ENCODE measurements at regions not wholly inside any gene's neighbourhood (a gene's known extent, or its start where the extent isn't known, plus 50 kb on each side); places are given as distances from the start of the nearest gene placed in this dataset.

- H3K27ac Mint-ChIP-seq: no peak overlapping the region
- H3K4me3 Mint-ChIP-seq: no peak overlapping the region
- H3K4me1 Mint-ChIP-seq (ENCODE audit: low read depth): no peaks in the 10 kb centered on the region
- no peaks in the 10 kb centered on the region for H3K27me3 Mint-ChIP-seq
- no peaks in the 10 kb centered on the region for H3K9me3 Mint-ChIP-seq
- no peaks in the 10 kb centered on the region for H3K36me3 Mint-ChIP-seq (ENCODE audit: low read depth)
- DNase-seq: no peak
These were observed 252.8 kb downstream of the PIK3R1 start for GRCh38 chr5:68468322-68468721.

- Mint-ChIP-seq H3K4me3 (no peak overlapping the region), H3K4me1 (ENCODE audit: low read depth) (no peaks in the 10 kb centered on the region), H3K27ac (no peak overlapping the region), H3K27me3 (no peaks in the 10 kb centered on the region), H3K9me3 (no peaks in the 10 kb centered on the region), H3K36me3 (ENCODE audit: low read depth) (no peaks in the 10 kb centered on the region)
- DNase-seq: no peak
These were observed 260.0 kb downstream of the PIK3R1 start for GRCh38 chr5:68475476-68475983.

GRCh38 chr5:68476854-68477253 lies 261.3 kb downstream of the PIK3R1 start:
- no peaks in the 10 kb centered on the region for H3K9me3 Mint-ChIP-seq
- H3K36me3 Mint-ChIP-seq (ENCODE audit: low read depth): no peaks in the 10 kb centered on the region
- no peak overlapping the region for H3K4me3 Mint-ChIP-seq
- H3K27ac Mint-ChIP-seq: no peak overlapping the region
- DNase-seq: no peak
- H3K27me3 Mint-ChIP-seq: no peaks in the 10 kb centered on the region
- H3K4me1 Mint-ChIP-seq (ENCODE audit: low read depth): no peaks in the 10 kb centered on the region

GRCh38 chr5:68478301-68479095 lies 262.9 kb downstream of the PIK3R1 start:
- no peaks in the 10 kb centered on the region for H3K27me3 Mint-ChIP-seq
- H3K9me3 Mint-ChIP-seq: no peaks in the 10 kb centered on the region
- H3K4me3 Mint-ChIP-seq: no peak overlapping the region
- no peaks in the 10 kb centered on the region for H3K4me1 Mint-ChIP-seq (ENCODE audit: low read depth)
- no peak for DNase-seq
- H3K27ac Mint-ChIP-seq: no peak overlapping the region
- no peaks in the 10 kb centered on the region for H3K36me3 Mint-ChIP-seq (ENCODE audit: low read depth)

- Mint-ChIP-seq H3K27ac (no peak overlapping the region), H3K9me3 (no peaks in the 10 kb centered on the region), H3K27me3 (no peaks in the 10 kb centered on the region), H3K4me3 (no peak overlapping the region), H3K4me1 (ENCODE audit: low read depth) (no peaks in the 10 kb centered on the region), H3K36me3 (ENCODE audit: low read depth) (no peaks in the 10 kb centered on the region)
- DNase-seq: no peak
These were observed 264.0 kb downstream of the PIK3R1 start for GRCh38 chr5:68479524-68479923.

- no peaks in the 10 kb centered on the region for H3K27me3 Mint-ChIP-seq
- no peaks in the 10 kb centered on the region for H3K36me3 Mint-ChIP-seq (ENCODE audit: low read depth)
- no peaks in the 10 kb centered on the region for H3K9me3 Mint-ChIP-seq
- no peaks in the 10 kb centered on the region for H3K4me1 Mint-ChIP-seq (ENCODE audit: low read depth)
- no peak for DNase-seq
- no peak overlapping the region for H3K27ac Mint-ChIP-seq
- no peak overlapping the region for H3K4me3 Mint-ChIP-seq
These were observed 264.9 kb downstream of the PIK3R1 start for GRCh38 chr5:68480335-68480940.

GRCh38 chr5:68482199-68482598 lies 266.6 kb downstream of the PIK3R1 start:
- no peak for DNase-seq
- no peaks in the 10 kb centered on the region for H3K27me3 Mint-ChIP-seq
- H3K27ac Mint-ChIP-seq: no peak overlapping the region
- no peaks in the 10 kb centered on the region for H3K36me3 Mint-ChIP-seq (ENCODE audit: low read depth)
- H3K4me3 Mint-ChIP-seq: no peak overlapping the region
- H3K4me1 Mint-ChIP-seq (ENCODE audit: low read depth): no peaks in the 10 kb centered on the region
- H3K9me3 Mint-ChIP-seq: no peaks in the 10 kb centered on the region

GRCh38 chr5:68484307-68485068 lies 268.9 kb downstream of the PIK3R1 start:
- Mint-ChIP-seq H3K27ac (no peak overlapping the region), H3K27me3 (peaks cover 9% of the 10 kb centered on the region), H3K36me3 (ENCODE audit: low read depth) (no peaks in the 10 kb centered on the region), H3K4me1 (ENCODE audit: low read depth) (no peaks in the 10 kb centered on the region), H3K9me3 (no peaks in the 10 kb centered on the region), H3K4me3 (no peak overlapping the region)
- DNase-seq: no peak

GRCh38 chr5:68489556-68489955 lies 274.0 kb downstream of the PIK3R1 start:
- no peaks in the 10 kb centered on the region for H3K4me1 Mint-ChIP-seq (ENCODE audit: low read depth)
- H3K9me3 Mint-ChIP-seq: no peaks in the 10 kb centered on the region
- DNase-seq: no peak
- H3K27me3 Mint-ChIP-seq: peaks cover 9% of the 10 kb centered on the region
- H3K36me3 Mint-ChIP-seq (ENCODE audit: low read depth): no peaks in the 10 kb centered on the region
- no peak overlapping the region for H3K4me3 Mint-ChIP-seq
- H3K27ac Mint-ChIP-seq: no peak overlapping the region

- Mint-ChIP-seq H3K4me1 (ENCODE audit: low read depth) (no peaks in the 10 kb centered on the region), H3K9me3 (no peaks in the 10 kb centered on the region), H3K27me3 (peaks cover 9% of the 10 kb centered on the region), H3K27ac (no peak overlapping the region), H3K4me3 (no peak overlapping the region), H3K36me3 (ENCODE audit: low read depth) (no peaks in the 10 kb centered on the region)
- DNase-seq: no peak
These were observed 274.9 kb downstream of the PIK3R1 start for GRCh38 chr5:68490406-68490805.

GRCh38 chr5:68494771-68495170 lies 279.2 kb downstream of the PIK3R1 start:
- no peak for DNase-seq
- Mint-ChIP-seq H3K27ac (no peak overlapping the region), H3K4me1 (ENCODE audit: low read depth) (no peaks in the 10 kb centered on the region), H3K9me3 (peaks cover 28% of the 10 kb centered on the region), H3K36me3 (ENCODE audit: low read depth) (peaks cover 9% of the 10 kb centered on the region), H3K4me3 (no peak overlapping the region), H3K27me3 (no peaks in the 10 kb centered on the region)

- no peak overlapping the region for H3K4me3 Mint-ChIP-seq
- H3K36me3 Mint-ChIP-seq (ENCODE audit: low read depth): peaks cover 9% of the 10 kb centered on the region
- H3K27me3 Mint-ChIP-seq: no peaks in the 10 kb centered on the region
- no peak overlapping the region for H3K27ac Mint-ChIP-seq
- no peak for DNase-seq
- H3K4me1 Mint-ChIP-seq (ENCODE audit: low read depth): no peaks in the 10 kb centered on the region
- peaks cover 31% of the 10 kb centered on the region for H3K9me3 Mint-ChIP-seq
These were observed 284.4 kb downstream of the PIK3R1 start for GRCh38 chr5:68499987-68500386.

GRCh38 chr5:68500813-68501212 lies 285.3 kb downstream of the PIK3R1 start:
- Mint-ChIP-seq H3K4me3 (no peak overlapping the region), H3K9me3 (peaks cover 31% of the 10 kb centered on the region), H3K4me1 (ENCODE audit: low read depth) (no peaks in the 10 kb centered on the region), H3K36me3 (ENCODE audit: low read depth) (peaks cover 9% of the 10 kb centered on the region), H3K27ac (no peak overlapping the region), H3K27me3 (no peaks in the 10 kb centered on the region)
- DNase-seq: no peak

- H3K9me3 Mint-ChIP-seq: peaks cover 15% of the 10 kb centered on the region
- no peak overlapping the region for H3K4me3 Mint-ChIP-seq
- no peak overlapping the region for H3K27ac Mint-ChIP-seq
- no peaks in the 10 kb centered on the region for H3K4me1 Mint-ChIP-seq (ENCODE audit: low read depth)
- DNase-seq: no peak
- no peaks in the 10 kb centered on the region for H3K27me3 Mint-ChIP-seq
- H3K36me3 Mint-ChIP-seq (ENCODE audit: low read depth): peaks cover 5% of the 10 kb centered on the region
These were observed 287.0 kb downstream of the PIK3R1 start for GRCh38 chr5:68502531-68502930.

GRCh38 chr5:68504306-68504705 lies 288.8 kb downstream of the PIK3R1 start:
- DNase-seq: no peak
- no peak overlapping the region for H3K4me3 Mint-ChIP-seq
- peaks cover 3% of the 10 kb centered on the region for H3K9me3 Mint-ChIP-seq
- no peaks in the 10 kb centered on the region for H3K27me3 Mint-ChIP-seq
- H3K27ac Mint-ChIP-seq: no peak overlapping the region
- H3K36me3 Mint-ChIP-seq (ENCODE audit: low read depth): no peaks in the 10 kb centered on the region
- no peaks in the 10 kb centered on the region for H3K4me1 Mint-ChIP-seq (ENCODE audit: low read depth)
